GM10248 (cell line): ENCODE measurements at regions not wholly inside any gene's neighbourhood (a gene's known extent, or its start where the extent isn't known, plus 50 kb on each side); places are given as distances from the start of the nearest gene placed in this dataset.

Source experiments
- CTCF ChIA-PET: fragments of 300-600 bp; sonication (Branson Sonifier 250); formaldehyde crosslinking; extraction: SDS; loops from one replicate; lab custom pipeline; 2021; ENCODE audit warnings: antibody characterized with exemption; lab: Yijun Ruan, JAX
- POLR2A ChIA-PET: fragments of 350-650 bp; sonication (Branson Sonifier 250); formaldehyde crosslinking; extraction: SDS; loops from one replicate; lab custom pipeline; 2020; ENCODE audit warnings: antibody characterized with exemption; lab: Yijun Ruan, JAX
- DNase-seq: peaks from one replicate; pipeline ENCODE4 v3.0.0; 2012; ENCODE audit errors: extremely low spot score
- CTCF ChIP-seq: IDR thresholded peaks from 2 replicates; pipeline ENCODE4 v1.5.1; 2012; ENCODE audit warnings: mild to moderate bottlenecking, low read depth; ENCODE audit errors: extremely low read depth, missing control alignments, control extremely low read depth

- TF ChIP-seq CTCF = peak; percentile 7
- ChIA-PET POLR2A (no interaction called here), CTCF (interaction anchor here (2.0 kb wide), 1 partner anchor 296 kb away, joined by 13 read pairs; no protein-coding TSS in a partner anchor)
- DNase-seq = no peak
Observed at GRCh38 chr11:26278354-26278753, 53.6 kb upstream of the ANO3 start.
